PC-9 (cell line): ENCODE measurements at regions not wholly inside any gene's neighbourhood (a gene's known extent, or its start where the extent isn't known, plus 50 kb on each side); places are given as distances from the start of the nearest gene placed in this dataset.

ENCODE experiments used
- CTCF ChIP-seq: fragments of 200-600 bp; sonication (generic); conservative IDR thresholded peaks from 2 replicates; pipeline ENCODE4 v1.6.1; 2017; ENCODE audit warnings: mixed run types, antibody characterized with exemption, mild to moderate bottlenecking, moderate library complexity
- EZH2 ChIP-seq: fragments of 200-600 bp; sonication (generic); IDR thresholded peaks from 2 replicates; pipeline ENCODE4 v1.8.0; 2017; ENCODE audit warnings: antibody characterized with exemption, low read depth

- TF ChIP-seq CTCF (no peak), EZH2 (no peak)
These were observed 276.7 kb downstream of the PCDH7 start for GRCh38 chr4:30996841-30997240.
